Liver (tissue), 8 donors: ENCODE measurements at regions not wholly inside any gene's neighbourhood (a gene's known extent, or its start where the extent isn't known, plus 50 kb on each side); places are given as distances from the start of the nearest gene placed in this dataset.

Experiments
- DNase-seq: peaks from one replicate; pipeline ENCODE4 v3.0.0-alpha.2; 2017; ENCODE audit warnings: low spot score
- H3K27ac ChIP-seq, 2 donors: one replicate each; pipeline ENCODE4 v1.7.0; 2013; ENCODE audit warnings: inconsistent platforms in 2 of 2, low read length in 2 of 2, control low read depth in 1 of 2, low read depth in 1 of 2, mild to moderate bottlenecking in 1 of 2
- H3K27me3 ChIP-seq, 4 donors: one replicate each; pipeline versions ENCODE4 v1.6.1 to v1.7.0; 2013; ENCODE audit warnings: low read length in 3 of 4, inconsistent platforms in 1 of 4, mild to moderate bottlenecking in 1 of 4, moderate library complexity in 1 of 4; ENCODE audit not compliant: control insufficient read depth in 4 of 4, insufficient read depth in 4 of 4
- H3K36me3 ChIP-seq, 4 donors: one replicate each; pipeline versions ENCODE4 v1.6.1 to v1.7.0; 2013; ENCODE audit warnings: low read length in 3 of 4, mild to moderate bottlenecking in 3 of 4, low read depth in 1 of 4, moderate library complexity in 1 of 4; ENCODE audit not compliant: control insufficient read depth in 4 of 4, insufficient read depth in 3 of 4
- H3K4me1 ChIP-seq, 4 donors: one replicate each; pipeline versions ENCODE4 v1.6.1 to v1.7.0; 2013; ENCODE audit warnings: low read length in 3 of 4, mild to moderate bottlenecking in 3 of 4, moderate library complexity in 1 of 4; ENCODE audit not compliant: control insufficient read depth in 4 of 4, insufficient read depth in 4 of 4
- H3K4me3 ChIP-seq, 3 donors: one replicate each; pipeline versions ENCODE4 v1.6.1 to v1.7.0; 2013; ENCODE audit warnings: low read length in 3 of 3, control low read depth in 1 of 3, low read depth in 1 of 3, mild to moderate bottlenecking in 1 of 3
- H3K9ac ChIP-seq, 2 donors: one replicate each; pipeline ENCODE4 v1.7.0; 2013; ENCODE audit warnings: low read length in 2 of 2, mild to moderate bottlenecking in 2 of 2, moderate library complexity in 2 of 2, control low read depth in 1 of 2, low read depth in 1 of 2
- H3K9me3 ChIP-seq, 4 donors: one replicate each; pipeline versions ENCODE4 v1.6.1 to v1.7.0; 2013; ENCODE audit warnings: low read length in 3 of 4; ENCODE audit not compliant: control insufficient read depth in 4 of 4
- ATF3 ChIP-seq: IDR thresholded peaks from 2 replicates; pipeline ENCODE4 v1.6.1; 2016; ENCODE audit warnings: antibody characterized with exemption
- EGR1 ChIP-seq, 2 donors: IDR thresholded peaks; 2 replicates each; pipeline ENCODE4 v1.6.1; 2016 to 2018; ENCODE audit warnings: antibody characterized with exemption in 2 of 2, low read depth in 2 of 2
- FOXA1 ChIP-seq: IDR thresholded peaks from 2 replicates; pipeline ENCODE4 v1.6.1; 2016; ENCODE audit warnings: antibody characterized with exemption
- FOXA2 ChIP-seq: IDR thresholded peaks from 2 replicates; pipeline ENCODE4 v1.6.1; 2016; ENCODE audit warnings: antibody characterized with exemption
- GABPA ChIP-seq, 2 donors: IDR thresholded peaks in 1 of 2; conservative IDR thresholded peaks in 1 of 2; 2 replicates each; pipeline ENCODE4 v1.6.1; 2016; ENCODE audit warnings: antibody characterized with exemption in 2 of 2, mild to moderate bottlenecking in 1 of 2, moderate library complexity in 1 of 2
- HNF4A ChIP-seq, 2 donors: conservative IDR thresholded peaks; 2 replicates each; pipeline ENCODE4 v1.6.1; 2016; ENCODE audit warnings: antibody characterized with exemption in 2 of 2, mild to moderate bottlenecking in 2 of 2
- HNF4G ChIP-seq: IDR thresholded peaks from 2 replicates; pipeline ENCODE4 v1.6.1; 2016; ENCODE audit warnings: antibody characterized with exemption
- JUND ChIP-seq, 2 donors: IDR thresholded peaks; 2 replicates each; pipeline ENCODE4 v1.6.1; 2016; ENCODE audit warnings: antibody characterized with exemption in 2 of 2
- MAX ChIP-seq: IDR thresholded peaks from 2 replicates; pipeline ENCODE4 v1.6.1; 2016; ENCODE audit warnings: antibody characterized with exemption
- NR2F2 ChIP-seq: IDR thresholded peaks from 2 replicates; pipeline ENCODE4 v1.6.1; 2016; ENCODE audit warnings: antibody characterized with exemption
- RAD21 ChIP-seq, 2 donors: IDR thresholded peaks; 2 replicates each; pipeline ENCODE4 v1.6.1; 2016; ENCODE audit warnings: antibody characterized with exemption in 2 of 2, mild to moderate bottlenecking in 2 of 2
- REST ChIP-seq: IDR thresholded peaks from 2 replicates; pipeline ENCODE4 v1.6.1; 2016; ENCODE audit warnings: antibody characterized with exemption, mild to moderate bottlenecking
- RXRA ChIP-seq, 2 donors: IDR thresholded peaks; 2 replicates each; pipeline ENCODE4 v1.6.1; 2017 to 2018; ENCODE audit warnings: antibody characterized with exemption in 2 of 2, mild to moderate bottlenecking in 1 of 2
- SP1 ChIP-seq: IDR thresholded peaks from 2 replicates; pipeline ENCODE4 v1.6.1; 2018; ENCODE audit warnings: antibody characterized with exemption, mild to moderate bottlenecking
- TAF1 ChIP-seq: conservative IDR thresholded peaks from 2 replicates; pipeline ENCODE4 v1.6.1; 2016; ENCODE audit warnings: antibody characterized with exemption, mild to moderate bottlenecking
- YY1 ChIP-seq: IDR thresholded peaks from 2 replicates; pipeline ENCODE4 v1.6.1; 2016; ENCODE audit warnings: antibody characterized with exemption, mild to moderate bottlenecking
- ZBTB33 ChIP-seq: IDR thresholded peaks from 2 replicates; pipeline ENCODE4 v1.6.1; 2016; ENCODE audit warnings: antibody characterized with exemption
- WGBS: extraction: QIAGEN DNeasy Blood & Tissue Kit; methylation state at CpG from one replicate; pipeline ENCODE4 v1.1.7; 2013; 5-methylcytosine and 5-hydroxymethylcytosine counted together
- TF ChIP-seq, protein P1 (sequence below): fragments of 150-350 bp; IDR thresholded peaks from 2 replicates; pipeline ENCODE4 v1.5.1; 2017; ENCODE audit warnings: improper control_type of control experiment, low read depth, low read length; ENCODE audit not compliant: missing input control
- donor health status: healthy.
- donor health status: healthy.
- donor health status: healthy.
- donor health status: healthy.
- donor health status: healthy.

DNA sequence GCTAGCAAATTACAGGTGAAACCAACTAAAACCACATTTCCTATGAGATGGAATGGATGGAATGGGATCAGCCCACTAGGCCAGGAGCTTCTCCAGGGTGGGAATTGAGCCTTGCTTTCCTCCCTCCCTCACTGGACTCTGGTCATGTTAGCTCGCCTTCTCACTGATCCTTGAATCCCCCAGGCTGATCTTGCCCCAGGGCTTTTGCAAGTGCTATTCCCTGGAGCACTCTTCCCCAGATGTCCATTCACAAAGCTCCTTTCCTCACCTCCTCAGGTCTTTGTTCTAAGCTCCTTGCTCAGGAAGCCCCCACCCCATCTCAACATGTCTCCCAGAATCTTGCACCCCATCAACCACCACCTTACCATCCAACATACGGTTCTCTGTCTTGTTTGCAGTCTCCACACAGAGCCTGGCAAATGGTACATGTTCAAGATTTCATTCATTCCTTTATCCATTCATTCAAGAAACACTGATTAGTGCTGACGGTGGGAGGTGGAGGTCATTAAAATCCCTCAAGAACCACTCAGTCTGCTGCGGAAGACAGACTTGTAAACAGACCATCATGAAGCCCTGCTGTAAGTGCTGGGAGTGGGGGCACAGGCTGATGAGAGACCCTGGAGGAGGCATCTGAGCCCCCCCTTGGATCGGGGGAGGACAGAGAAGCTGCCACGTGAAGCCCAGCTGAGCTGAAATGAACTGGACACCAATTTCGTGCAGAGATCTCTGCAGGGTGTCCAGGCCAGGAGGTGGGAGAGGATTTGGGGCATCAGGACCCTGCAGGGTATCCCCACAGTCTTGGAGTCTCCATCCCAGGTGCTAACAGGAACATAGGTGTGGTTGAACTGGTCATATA lies 141.7 kb downstream of the BARX1 start:
- DNase-seq = peak; percentile 22
- Histone ChIP-seq H3K27ac (no peak overlapping the region), H3K27me3 (peaks cover 0 to 6% (median 0%) of the 10 kb centered on the region in 4 donors), H3K4me3 (no peak overlapping the region), H3K9ac (no peak overlapping the region), H3K36me3 (no peaks in the 10 kb centered on the region), H3K9me3 (peaks cover 0 to 5% (median 2%) of the 10 kb centered on the region in 4 donors), H3K4me1 (no peaks in the 10 kb centered on the region)
- 53% methylated on average over 7 of the region's 7 CpGs for WGBS
- no peak for TF ChIP-seq FOXA2
- no peak for TF ChIP-seq ZBTB33
- TF ChIP-seq HNF4G = no peak
- no peak for TF ChIP-seq NR2F2
- no peak for TF ChIP-seq SP1
- no peak for TF ChIP-seq EGR1 (IDR thresholded peaks at IDR 0.05; ENCODE audit: low read depth in 2 of 2)
- TF ChIP-seq, protein P1, sequence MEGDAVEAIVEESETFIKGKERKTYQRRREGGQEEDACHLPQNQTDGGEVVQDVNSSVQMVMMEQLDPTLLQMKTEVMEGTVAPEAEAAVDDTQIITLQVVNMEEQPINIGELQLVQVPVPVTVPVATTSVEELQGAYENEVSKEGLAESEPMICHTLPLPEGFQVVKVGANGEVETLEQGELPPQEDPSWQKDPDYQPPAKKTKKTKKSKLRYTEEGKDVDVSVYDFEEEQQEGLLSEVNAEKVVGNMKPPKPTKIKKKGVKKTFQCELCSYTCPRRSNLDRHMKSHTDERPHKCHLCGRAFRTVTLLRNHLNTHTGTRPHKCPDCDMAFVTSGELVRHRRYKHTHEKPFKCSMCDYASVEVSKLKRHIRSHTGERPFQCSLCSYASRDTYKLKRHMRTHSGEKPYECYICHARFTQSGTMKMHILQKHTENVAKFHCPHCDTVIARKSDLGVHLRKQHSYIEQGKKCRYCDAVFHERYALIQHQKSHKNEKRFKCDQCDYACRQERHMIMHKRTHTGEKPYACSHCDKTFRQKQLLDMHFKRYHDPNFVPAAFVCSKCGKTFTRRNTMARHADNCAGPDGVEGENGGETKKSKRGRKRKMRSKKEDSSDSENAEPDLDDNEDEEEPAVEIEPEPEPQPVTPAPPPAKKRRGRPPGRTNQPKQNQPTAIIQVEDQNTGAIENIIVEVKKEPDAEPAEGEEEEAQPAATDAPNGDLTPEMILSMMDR = no peak

- DNase-seq = peak; percentile 19
- Histone ChIP-seq H3K36me3 (no peaks in the 10 kb centered on the region), H3K9me3 (peaks cover 0 to 5% (median 2%) of the 10 kb centered on the region in 4 donors), H3K27ac (no peak overlapping the region), H3K4me3 (no peak overlapping the region), H3K9ac (no peak overlapping the region), H3K4me1 (no peaks in the 10 kb centered on the region), H3K27me3 (peaks cover 0 to 6% (median 0%) of the 10 kb centered on the region in 4 donors)
- WGBS = 89% methylated on average over 1 of the region's 1 CpG
- TF ChIP-seq NR2F2 (no peak), GABPA (IDR thresholded peaks at IDR 0.05 in 1 of 2, conservative IDR thresholded peaks at IDR 0.05 in 1 of 2) (no peak), MAX (no peak), ATF3 (no peak), RAD21 (IDR thresholded peaks at IDR 0.05) (no peak), YY1 (no peak), JUND (IDR thresholded peaks at IDR 0.05) (no peak), RXRA (IDR thresholded peaks at IDR 0.05) (no peak), FOXA1 (no peak), REST (no peak), FOXA2 (no peak), HNF4G (no peak), EGR1 (IDR thresholded peaks at IDR 0.05; ENCODE audit: low read depth in 2 of 2) (no peak), ZBTB33 (no peak), SP1 (no peak), TAF1 (no peak), HNF4A (conservative IDR thresholded peaks at IDR 0.05) (no peak)
- TF ChIP-seq, protein P1 = no peak
Measured at GRCh38 chr9:93812410-93812668, 142.8 kb downstream of the BARX1 start.
